HPDE6-E6E7 (cell line): ENCODE measurements at regions not wholly inside any gene's neighbourhood (a gene's known extent, or its start where the extent isn't known, plus 50 kb on each side); places are given as distances from the start of the nearest gene placed in this dataset.

Source experiments
- DNase-seq: peaks from one replicate; pipeline ENCODE4 v3.0.0; 2011; ENCODE audit warnings: missing footprints; ENCODE audit errors: extremely low spot score

- DNase-seq, result no peak
These were observed 187.1 kb upstream of the SPEF2 start for GRCh38 chr5:35430381-35431162.

- no peak for DNase-seq
These were observed 189.9 kb upstream of the PRLR start for GRCh38 chr5:35420200-35420599.

DNA sequence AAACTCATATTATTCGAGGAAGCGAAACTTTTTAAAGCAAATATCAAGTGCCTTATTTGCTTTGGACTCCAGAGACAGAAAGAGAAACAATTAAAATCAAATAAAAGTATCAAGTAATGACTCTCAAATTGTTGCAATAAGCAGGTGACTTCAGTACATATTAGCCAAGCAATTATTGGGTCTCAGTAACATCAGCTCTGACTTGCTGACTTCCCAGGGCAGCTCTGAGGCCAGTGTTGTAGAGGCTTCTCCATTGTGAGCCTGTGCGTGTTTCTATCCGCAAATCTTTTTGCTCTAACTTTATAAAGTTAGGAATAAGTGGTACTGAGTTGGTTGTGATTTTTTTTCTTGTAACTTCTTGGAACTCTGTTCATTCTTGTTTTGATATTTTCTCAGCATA, 186.8 kb upstream of the PRLR start:
- DNase-seq, result no peak

DNA sequence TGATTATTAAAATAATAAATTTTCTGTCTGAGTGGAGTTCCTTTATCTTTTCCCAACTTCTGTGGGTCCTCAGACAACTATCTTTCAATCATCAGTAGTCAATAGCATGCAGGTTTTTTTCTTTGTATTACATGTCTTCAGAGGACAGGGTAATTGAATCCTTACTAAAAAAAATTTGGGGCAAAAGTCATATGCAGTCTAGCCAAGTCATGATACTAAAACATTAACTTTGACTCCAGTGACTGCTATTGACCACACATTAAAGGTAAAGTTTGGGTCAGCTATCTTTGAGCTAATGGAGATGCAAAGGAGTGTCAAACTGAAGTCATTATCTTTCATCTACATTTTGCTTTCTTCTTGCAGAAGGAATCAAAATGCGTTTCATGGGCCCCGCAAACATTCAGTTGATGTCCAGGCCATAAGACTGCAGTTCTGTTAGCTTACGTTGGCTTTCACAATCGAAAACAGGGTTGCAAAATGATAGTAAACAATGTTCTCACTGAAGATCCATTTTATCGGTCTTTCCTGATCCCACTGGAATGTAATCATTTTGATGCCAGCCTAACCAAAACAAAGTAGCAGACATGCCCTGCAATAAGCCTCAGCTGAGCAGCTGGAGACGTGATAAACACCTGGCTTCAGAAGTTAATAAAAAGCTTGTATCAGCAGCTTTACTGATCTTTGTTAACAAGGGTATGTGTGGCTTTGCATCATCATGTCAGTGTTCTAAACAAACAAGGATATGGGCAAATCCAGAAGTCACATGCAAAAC, 186.1 kb upstream of the PRLR start:
- no peak for DNase-seq

DNA sequence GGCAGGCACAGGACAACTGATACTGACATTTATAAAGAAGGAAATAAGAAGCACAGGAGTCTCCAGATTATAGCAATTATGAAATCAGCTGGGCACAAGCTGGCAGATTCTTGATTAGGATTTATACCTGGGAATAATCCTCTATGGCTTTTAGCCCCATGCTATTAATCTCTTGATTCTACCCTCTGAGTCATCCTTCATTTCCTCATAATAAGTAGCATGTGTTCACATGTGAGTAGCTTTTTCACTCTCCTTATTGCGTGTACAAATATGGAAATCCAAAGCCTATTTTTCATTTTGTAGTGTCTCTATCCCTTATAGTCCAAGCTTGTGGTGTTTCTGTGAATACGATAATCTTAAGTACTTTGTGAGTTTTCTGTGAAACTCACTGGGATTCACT, 185.0 kb upstream of the PRLR start:
- no peak for DNase-seq

DNA sequence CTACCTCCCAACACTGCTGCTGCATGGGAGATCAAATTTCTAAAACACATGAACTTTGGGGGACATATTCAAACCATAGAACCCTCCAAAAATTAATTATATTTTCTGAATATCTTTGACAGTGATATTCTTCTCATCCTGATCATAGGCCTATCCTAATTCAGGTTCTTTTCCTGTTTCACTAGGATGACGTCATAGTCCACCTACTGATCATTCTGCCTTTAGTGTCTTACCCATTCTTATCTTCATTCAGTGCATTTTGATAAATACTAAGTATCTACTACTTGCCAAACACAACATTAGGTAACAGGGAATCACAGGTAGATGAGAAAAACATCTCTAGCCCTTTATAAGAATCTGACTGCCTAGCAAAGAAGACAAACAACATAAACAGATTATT, 179.1 kb upstream of the PRLR start:
- DNase-seq, result no peak

GRCh38 chr5:35408146-35408545, 177.9 kb upstream of the PRLR start:
- DNase-seq, result no peak

DNA sequence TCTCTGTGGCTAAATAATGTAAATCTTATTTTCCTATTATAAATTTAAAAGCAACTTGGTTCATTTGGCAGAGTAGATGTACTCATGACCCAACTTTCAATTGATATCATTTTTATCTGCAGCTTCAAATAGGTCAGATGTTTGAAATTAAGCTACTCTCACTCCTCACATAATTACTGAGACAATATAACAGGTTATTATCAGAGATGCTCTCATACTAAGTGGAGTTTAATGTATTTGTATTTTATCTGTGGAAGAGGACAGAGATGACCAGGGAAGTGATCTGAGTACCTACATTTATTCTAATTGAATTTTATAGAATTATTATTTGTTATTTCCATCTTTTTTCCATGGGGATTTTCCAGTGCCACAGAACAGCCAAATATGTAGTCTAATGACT, 177.4 kb upstream of the PRLR start:
- DNase-seq, result no peak

- no peak for DNase-seq
These were observed 175.7 kb upstream of the PRLR start for GRCh38 chr5:35405938-35406337.

DNA sequence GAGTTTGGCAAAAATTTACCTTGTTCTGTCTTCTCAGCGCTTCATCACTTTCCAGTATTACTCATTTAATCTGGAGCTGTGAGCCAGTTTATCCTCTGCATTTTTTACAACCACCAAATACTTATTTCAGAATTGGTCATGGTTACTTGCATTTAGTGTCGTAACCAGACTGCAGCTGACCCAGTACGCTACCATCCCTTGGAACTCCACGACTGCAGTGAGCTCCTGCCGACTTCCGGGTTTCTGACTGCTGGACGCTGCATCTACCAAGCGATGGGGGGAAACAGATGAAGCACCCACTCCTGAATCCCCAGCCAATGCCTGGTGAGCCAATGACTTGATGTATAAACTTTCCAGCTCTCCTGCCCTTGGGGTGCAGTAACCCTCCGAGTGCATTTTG, 174.4 kb upstream of the PRLR start:
- no peak for DNase-seq

GRCh38 chr5:35393901-35394300, 163.6 kb upstream of the PRLR start:
- no peak for DNase-seq

DNA sequence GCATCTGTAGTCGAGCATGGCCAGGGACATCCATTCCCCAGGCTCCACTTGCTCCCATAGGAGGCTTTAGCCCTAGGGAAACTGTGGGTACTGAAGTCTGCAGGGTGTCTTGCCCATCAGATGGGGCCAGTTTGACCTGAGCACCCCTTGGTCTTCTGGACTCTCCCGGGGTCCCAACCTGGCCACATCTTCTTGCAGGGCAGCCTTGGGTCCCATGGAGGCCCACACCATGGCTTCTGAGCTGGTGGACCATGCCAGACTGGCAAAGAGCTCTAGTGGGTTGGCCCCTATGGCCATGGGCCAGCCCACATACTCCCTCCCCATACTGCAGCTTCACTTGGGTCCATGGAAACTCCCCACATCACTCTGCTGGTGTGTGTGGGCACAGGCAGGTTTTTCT, 154.4 kb upstream of the PRLR start:
- no peak for DNase-seq

GRCh38 chr5:35383041-35383440, 152.8 kb upstream of the PRLR start:
- no peak for DNase-seq

DNA sequence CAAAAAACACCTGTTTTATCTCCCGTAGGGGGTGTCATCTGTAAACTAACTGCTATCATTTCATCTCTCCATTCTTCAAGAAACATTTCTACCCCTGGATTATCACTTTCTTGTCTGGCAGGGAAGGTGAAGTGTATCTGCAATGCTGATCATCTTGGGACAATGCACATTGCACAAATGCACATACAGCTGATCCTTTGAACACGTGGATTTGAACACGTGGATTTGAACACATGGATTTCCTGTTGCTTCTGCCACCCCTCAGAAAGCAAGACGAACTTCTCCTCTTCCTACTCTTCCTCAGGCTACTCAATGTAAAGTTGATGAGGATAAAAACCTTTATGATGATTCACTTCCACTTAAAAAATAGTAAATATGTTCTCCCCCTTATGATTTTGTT, 147.4 kb upstream of the PRLR start:
- DNase-seq, result no peak

- no peak for DNase-seq
These were observed 144.3 kb upstream of the PRLR start for GRCh38 chr5:35374584-35374983.

DNA sequence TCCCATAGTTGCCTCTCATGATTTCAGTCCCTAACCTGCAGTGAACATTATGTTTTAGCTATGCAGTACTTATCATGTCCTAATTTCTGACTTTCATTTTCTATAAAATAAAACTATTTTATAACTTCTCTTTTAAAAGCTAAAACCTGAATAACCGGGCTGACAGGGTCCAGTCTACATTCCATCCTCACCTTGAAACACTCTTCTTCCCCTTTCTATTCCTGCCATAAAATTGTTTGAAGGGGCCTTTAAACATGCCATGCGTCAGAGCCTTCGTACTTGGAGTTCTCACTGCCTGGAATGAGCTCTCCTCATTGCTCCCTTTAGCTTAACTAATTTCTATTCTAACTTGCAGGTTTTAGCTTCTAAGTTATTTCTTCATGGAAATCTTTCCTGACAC, 143.0 kb upstream of the PRLR start:
- no peak for DNase-seq

GRCh38 chr5:35372482-35372881, 142.2 kb upstream of the PRLR start:
- DNase-seq, result no peak

DNA sequence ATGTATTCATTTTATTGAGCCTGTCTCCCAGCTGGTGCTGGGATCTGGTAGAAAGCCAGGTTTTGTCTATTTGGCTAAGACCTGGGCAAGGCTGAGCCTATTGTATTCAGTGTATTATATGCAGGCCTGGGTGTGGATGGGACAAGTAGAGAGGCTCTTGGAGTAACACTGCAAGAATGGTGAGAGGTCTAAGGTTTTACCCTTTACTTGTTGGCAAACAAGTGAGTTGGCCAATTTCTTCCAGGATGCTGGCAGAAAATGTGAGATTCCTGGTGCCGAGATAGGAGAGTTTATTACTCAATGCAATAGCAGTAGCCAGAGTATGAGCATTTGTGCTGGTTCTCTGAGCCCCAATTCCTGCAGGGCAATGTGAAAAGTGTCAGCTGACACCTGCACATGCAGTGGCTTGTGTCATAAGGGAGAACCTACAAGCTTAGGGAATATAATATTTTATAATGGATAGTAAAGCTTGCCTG, 141.7 kb upstream of the PRLR start:
- DNase-seq, result no peak

- DNase-seq, result no peak
These were observed 140.6 kb upstream of the PRLR start for GRCh38 chr5:35370871-35371270.

DNA sequence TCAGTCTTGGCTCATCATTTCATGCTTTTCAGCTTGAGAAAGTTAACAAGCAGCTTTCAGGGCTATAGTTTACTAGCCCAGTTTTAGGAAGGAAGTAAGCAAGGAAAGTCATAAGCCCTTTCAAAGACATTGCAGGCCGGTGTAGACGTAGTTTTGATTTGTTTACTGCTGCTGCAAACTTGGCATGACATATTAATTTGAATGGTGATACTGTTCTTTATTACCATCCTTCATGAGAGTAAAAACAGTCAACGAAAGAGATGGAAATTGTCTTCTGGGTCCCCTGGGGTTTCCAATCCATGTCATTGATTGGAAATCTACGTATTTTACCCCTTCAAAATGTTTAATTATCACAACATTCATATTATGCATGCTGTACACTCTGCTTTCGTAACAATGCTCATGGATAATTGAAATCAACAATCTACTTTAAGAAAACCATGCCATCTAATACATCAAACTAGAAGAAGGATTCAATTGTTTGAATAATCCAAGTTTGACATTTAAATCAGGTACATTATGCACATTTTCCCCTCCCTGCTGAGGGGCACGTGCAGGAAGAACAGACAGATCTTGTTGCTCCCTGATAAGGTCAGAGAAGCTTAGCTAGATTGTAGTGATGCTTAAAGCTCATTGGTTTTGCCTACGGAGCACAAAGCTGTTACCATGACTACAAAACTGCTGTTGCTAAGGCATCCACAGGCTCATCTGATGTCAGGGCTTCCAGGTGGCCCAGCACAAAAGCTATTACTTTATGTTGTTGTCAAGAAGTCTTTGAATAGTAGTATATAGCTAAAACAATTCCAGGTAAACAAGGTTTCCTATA, 139.9 kb upstream of the PRLR start:
- DNase-seq, result no peak

DNA sequence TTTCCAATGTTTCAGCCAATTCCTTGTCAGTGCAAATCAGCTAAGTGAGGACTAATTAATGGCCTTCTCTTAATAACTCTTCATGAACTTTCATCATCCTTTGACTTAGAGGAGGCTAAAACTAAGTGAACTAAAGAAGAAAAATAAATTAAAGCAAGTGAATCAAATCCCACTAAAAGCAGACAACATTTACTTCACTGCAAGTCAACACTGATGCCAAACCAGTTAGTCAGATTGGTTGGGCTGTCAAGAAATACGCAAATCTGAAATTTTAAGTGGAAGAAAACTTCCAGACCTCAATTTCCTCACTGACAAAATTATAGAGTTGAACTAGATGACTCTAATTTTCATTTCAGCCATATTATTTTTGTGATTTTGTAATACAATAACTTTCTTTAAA, 137.2 kb upstream of the PRLR start:
- no peak for DNase-seq

- DNase-seq, result no peak
These were observed 135.5 kb upstream of the PRLR start for GRCh38 chr5:35365758-35366157.
